GM12878 (cell line): ENCODE measurements at regions not wholly inside any gene's neighbourhood (a gene's known extent, or its start where the extent isn't known, plus 50 kb on each side); places are given as distances from the start of the nearest gene placed in this dataset.

Experiments
- ATF3 ChIP-seq: IDR thresholded peaks from 2 replicates; pipeline ENCODE4 v1.6.1; 2011; ENCODE audit warnings: low read depth, mild to moderate bottlenecking, low read length, moderate library complexity, borderline replicate concordance; ENCODE audit errors: extremely low read depth
- CBFB ChIP-seq: IDR thresholded peaks from 2 replicates; pipeline ENCODE4 v1.6.1; 2016; ENCODE audit warnings: antibody characterized with exemption, low read depth
- CEBPB ChIP-seq, 2 experiments: fragments of 150-350 bp in 1 of 2; IDR thresholded peaks; 2 replicates each; pipeline ENCODE4 v1.6.1; 2012 to 2014; ENCODE audit warnings: low read depth in 2 of 2, low read length in 2 of 2, borderline replicate concordance in 1 of 2, inconsistent platforms in 1 of 2
- CHD2 ChIP-seq: IDR thresholded peaks from 2 replicates; pipeline ENCODE4 v1.6.1; 2011; ENCODE audit warnings: low read depth, low read length, improper control_type of control experiment, borderline replicate concordance
- EED ChIP-seq: sonication (generic); IDR thresholded peaks from 2 replicates; pipeline ENCODE4 v1.6.1; 2016; ENCODE audit warnings: antibody characterized with exemption, low read depth
- EGR1 ChIP-seq, 2 experiments: IDR thresholded peaks; 1 replicate in 1 of 2; 2 replicates in 1 of 2; pipeline ENCODE4 v1.6.1; 2011 to 2012; ENCODE audit warnings: low read depth in 2 of 2, low read length in 2 of 2, borderline replicate concordance in 1 of 2, mild to moderate bottlenecking in 1 of 2, moderate library complexity in 1 of 2
- HSF1 ChIP-seq: fragments of 150-350 bp; IDR thresholded peaks from 2 replicates; pipeline ENCODE4 v1.6.1; 2014; ENCODE audit warnings: mild to moderate bottlenecking, low read depth, low read length
- IKZF1 ChIP-seq: fragments of 450-650 bp; conservative IDR thresholded peaks from 2 replicates; pipeline ENCODE4 v1.6.1; 2017; ENCODE audit warnings: antibody characterized with exemption, mild to moderate bottlenecking
- IKZF2 ChIP-seq, 2 experiments: fragments of 450-650 bp; IDR thresholded peaks; 2 replicates each; pipeline ENCODE4 v1.6.1; 2017; ENCODE audit warnings: mild to moderate bottlenecking in 2 of 2, moderate library complexity in 2 of 2
- MAX ChIP-seq: IDR thresholded peaks from 2 replicates; pipeline ENCODE4 v1.6.1; 2012; ENCODE audit warnings: low read depth, low read length, improper control_type of control experiment
- MTA3 ChIP-seq: IDR thresholded peaks from 2 replicates; pipeline ENCODE4 v1.6.1; 2012; ENCODE audit warnings: low read length, inconsistent platforms, borderline replicate concordance
- MYB ChIP-seq: fragments of 150-350 bp; IDR thresholded peaks from 2 replicates; pipeline ENCODE4 v1.6.1; 2014; ENCODE audit warnings: mild to moderate bottlenecking, low read depth, low read length, borderline replicate concordance
- NFYA ChIP-seq: IDR thresholded peaks from 2 replicates; pipeline ENCODE4 v1.6.1; 2011; ENCODE audit warnings: low read depth, mild to moderate bottlenecking, low read length, improper control_type of control experiment, borderline replicate concordance
- NR2C2 ChIP-seq: IDR thresholded peaks from 2 replicates; pipeline ENCODE4 v1.6.1; 2011; ENCODE audit warnings: borderline replicate concordance, low read depth; ENCODE audit not compliant: control insufficient read depth, insufficient read length
- POLR2AphosphoS2 ChIP-seq: IDR thresholded peaks from 2 replicates; pipeline ENCODE4 v1.6.1; 2011; ENCODE audit warnings: low read depth, mild to moderate bottlenecking, low read length, improper control_type of control experiment, moderate library complexity
- RBBP5 ChIP-seq: fragments of 200-600 bp; sonication (generic); conservative IDR thresholded peaks from 2 replicates; pipeline ENCODE4 v1.6.1; 2016
- SIN3A ChIP-seq: IDR thresholded peaks from 2 replicates; pipeline ENCODE4 v1.6.1; 2012; ENCODE audit warnings: low read depth, low read length, improper control_type of control experiment
- SIX5 ChIP-seq: IDR thresholded peaks from 2 replicates; pipeline ENCODE4 v1.6.1; 2011; ENCODE audit warnings: mild to moderate bottlenecking, low read depth, low read length, moderate library complexity; ENCODE audit not compliant: severe bottlenecking
- SKIL ChIP-seq: fragments of 450-650 bp; IDR thresholded peaks from 2 replicates; pipeline ENCODE4 v1.6.1; 2017; ENCODE audit warnings: mild to moderate bottlenecking, low read depth, inconsistent platforms; ENCODE audit not compliant: poor library complexity, severe bottlenecking
- SMARCA5 ChIP-seq: fragments of 450-650 bp; IDR thresholded peaks from 2 replicates; pipeline ENCODE4 v1.6.1; 2017; ENCODE audit warnings: mild to moderate bottlenecking
- SP1 ChIP-seq: IDR thresholded peaks from one replicate; pipeline ENCODE4 v1.6.1; 2011; ENCODE audit warnings: low read depth, low read length
- STAT1 ChIP-seq: fragments of 450-650 bp; conservative IDR thresholded peaks from 2 replicates; pipeline ENCODE4 v1.6.1; 2014; ENCODE audit warnings: antibody characterized with exemption, mild to moderate bottlenecking
- STAT3 ChIP-seq: IDR thresholded peaks from 2 replicates; pipeline ENCODE4 v1.6.1; 2011; ENCODE audit warnings: low read depth, low read length, improper control_type of control experiment
- TBL1XR1 ChIP-seq: IDR thresholded peaks from 2 replicates; pipeline ENCODE4 v1.6.1; 2012; ENCODE audit warnings: low read depth, low read length, improper control_type of control experiment
- TCF3 ChIP-seq: IDR thresholded peaks from 2 replicates; pipeline ENCODE4 v1.6.1; 2012; ENCODE audit warnings: low read depth, mild to moderate bottlenecking, low read length, borderline replicate concordance; ENCODE audit not compliant: insufficient read depth
- USF1 ChIP-seq: IDR thresholded peaks from 2 replicates; pipeline ENCODE4 v1.6.1; 2011; ENCODE audit warnings: borderline replicate concordance, low read depth, mild to moderate bottlenecking, moderate library complexity, mixed read lengths, low read length; ENCODE audit not compliant: insufficient read depth; ENCODE audit errors: extremely low read length
- YBX1 ChIP-seq: fragments of 450-650 bp; IDR thresholded peaks from 2 replicates; pipeline ENCODE4 v1.6.1; 2016; ENCODE audit warnings: antibody characterized with exemption
- ZNF207 ChIP-seq: fragments of 450-650 bp; IDR thresholded peaks from 2 replicates; pipeline ENCODE4 v1.6.1; 2014; ENCODE audit warnings: antibody characterized with exemption, mild to moderate bottlenecking, borderline replicate concordance
- ZNF622 ChIP-seq: fragments of 450-650 bp; IDR thresholded peaks from 2 replicates; pipeline ENCODE4 v1.6.1; 2017; ENCODE audit warnings: mild to moderate bottlenecking, inconsistent platforms

GRCh38 chr9:72443855-72444254, 77.6 kb upstream of the TMC1 start (continued):
- TF ChIP-seq USF1: no peak
- no peak; the same call in 1 of the 2 replicates for TF ChIP-seq TBL1XR1
- TF ChIP-seq SIN3A: no peak
- no peak for TF ChIP-seq POLR2AphosphoS2
- TF ChIP-seq SP1: peak; percentile 24
- no peak for TF ChIP-seq CBFB
- no peak for TF ChIP-seq STAT1
- peak; percentile 55; the same call in 1 of the 2 replicates for TF ChIP-seq CHD2
- TF ChIP-seq NFYA: no peak
- TF ChIP-seq MYB: no peak
- TF ChIP-seq EGR1 (IDR thresholded peaks at IDR 0.05; ENCODE audit: borderline replicate concordance in 1 of 2, low read depth in 2 of 2, low read length in 2 of 2): no peak
- TF ChIP-seq RBBP5: no peak
- TF ChIP-seq EED: no peak; the same call in 1 of the 2 replicates
- no peak for TF ChIP-seq MAX
- no peak for TF ChIP-seq SIX5
- TF ChIP-seq CEBPB (IDR thresholded peaks at IDR 0.05; ENCODE audit: borderline replicate concordance in 1 of 2, low read depth in 2 of 2, low read length in 2 of 2): no peak
- peak; percentile 11 for TF ChIP-seq SKIL
- TF ChIP-seq MTA3: no peak
- TF ChIP-seq NR2C2: no peak
- no peak; the same call in 1 of the 2 replicates for TF ChIP-seq SMARCA5
- TF ChIP-seq STAT3: 0 out of 2 replicates have a peak, but pooled peaks have one; percentile 25
- TF ChIP-seq YBX1: no peak
- no peak for TF ChIP-seq ATF3
- peak; percentile 66; the same call in 1 of the 2 replicates for TF ChIP-seq IKZF1
- TF ChIP-seq HSF1: no peak
- TF ChIP-seq TCF3: peak; percentile 54; the same call in 1 of the 2 replicates
- no peak for TF ChIP-seq ZNF622
- TF ChIP-seq IKZF2 (IDR thresholded peaks at IDR 0.05): peak; percentile 51 to 67
- TF ChIP-seq ZNF207: no peak
